Astrocyte (in vitro differentiated cells and primary cell): ENCODE measurements at regions not wholly inside any gene's neighbourhood (a gene's known extent, or its start where the extent isn't known, plus 50 kb on each side); places are given as distances from the start of the nearest gene placed in this dataset.

ENCODE experiments used
- DNase-seq: peaks from one replicate; pipeline ENCODE4 v3.0.0-alpha.2; 2010; ENCODE audit warnings: low read depth
- FAIRE-seq: peaks from 2 replicates; lab custom pipeline; 2011; peaks lifted over from hg19 to GRCh38; lab: Jason Lieb, UNC
- H2AFZ ChIP-seq: 2 replicates; pipeline ENCODE4 v1.6.0; 2012; ENCODE audit warnings: low read depth, low read length, inconsistent platforms
- H3K27ac ChIP-seq: 2 replicates; pipeline ENCODE4 v1.5.1; 2011; ENCODE audit warnings: low read depth, low read length, inconsistent platforms
- H3K27me3 ChIP-seq: 2 replicates; pipeline ENCODE4 v1.6.0; 2011; ENCODE audit warnings: low read length, inconsistent platforms; ENCODE audit not compliant: insufficient read depth
- H3K36me3 ChIP-seq: 2 replicates; pipeline ENCODE4 v1.5.1; 2011; ENCODE audit warnings: low read length, inconsistent platforms; ENCODE audit not compliant: insufficient read depth
- H3K4me1 ChIP-seq: 2 replicates; pipeline ENCODE4 v1.5.1; 2011; ENCODE audit warnings: low read length, inconsistent platforms; ENCODE audit not compliant: insufficient read depth
- H3K4me2 ChIP-seq: 2 replicates; pipeline ENCODE4 v1.6.0; 2012; ENCODE audit warnings: low read length, inconsistent platforms
- H3K4me3 ChIP-seq: 2 replicates; pipeline ENCODE4 v1.5.1; 2011; ENCODE audit warnings: low read depth, mild to moderate bottlenecking, low read length, inconsistent platforms; ENCODE audit not compliant: insufficient read depth
- H3K79me2 ChIP-seq: 2 replicates; pipeline ENCODE4 v1.6.0; 2012; ENCODE audit warnings: mild to moderate bottlenecking, low read length, inconsistent platforms; ENCODE audit not compliant: insufficient read depth
- H3K9ac ChIP-seq: 2 replicates; pipeline ENCODE4 v1.6.0; 2012; ENCODE audit warnings: mild to moderate bottlenecking, low read length, inconsistent platforms
- H3K9me3 ChIP-seq: 2 replicates; pipeline ENCODE4 v1.5.1; 2012; ENCODE audit warnings: low read depth, mild to moderate bottlenecking, low read length, inconsistent platforms; ENCODE audit not compliant: insufficient read depth
- H4K20me1 ChIP-seq: 2 replicates; pipeline ENCODE4 v1.6.0; 2012; ENCODE audit warnings: low read length, inconsistent platforms; ENCODE audit not compliant: insufficient read depth
- H3K27ac Mint-ChIP-seq: one replicate; pipeline ENCODE4 v1.8.0; 2021; ENCODE audit warnings: mild to moderate bottlenecking, mixed read lengths; ENCODE audit not compliant: unreplicated experiment
- H3K27me3 Mint-ChIP-seq: one replicate; pipeline ENCODE4 v1.8.0; 2021; ENCODE audit warnings: low read depth, mixed read lengths; ENCODE audit not compliant: unreplicated experiment
- H3K36me3 Mint-ChIP-seq: one replicate; pipeline ENCODE4 v1.8.0; 2021; ENCODE audit warnings: low read depth, mixed read lengths; ENCODE audit not compliant: unreplicated experiment
- H3K4me1 Mint-ChIP-seq: one replicate; pipeline ENCODE4 v1.8.0; 2021; ENCODE audit warnings: low read depth, mixed read lengths; ENCODE audit not compliant: unreplicated experiment
- H3K4me3 Mint-ChIP-seq: one replicate; pipeline ENCODE4 v1.8.0; 2021; ENCODE audit warnings: mild to moderate bottlenecking, moderate library complexity, mixed read lengths; ENCODE audit not compliant: unreplicated experiment
- H3K9me3 Mint-ChIP-seq: one replicate; pipeline ENCODE4 v1.8.0; 2021; ENCODE audit warnings: mild to moderate bottlenecking, mixed read lengths; ENCODE audit not compliant: unreplicated experiment
- CTCF ChIP-seq: IDR thresholded peaks from 2 replicates; pipeline ENCODE4 v1.5.1; 2011; ENCODE audit warnings: low read depth, mild to moderate bottlenecking, inconsistent platforms, low read length, moderate library complexity; ENCODE audit not compliant: insufficient read depth
- EZH2 ChIP-seq: IDR thresholded peaks from 2 replicates; pipeline ENCODE4 v1.6.1; 2012; ENCODE audit warnings: mild to moderate bottlenecking, low read length, inconsistent platforms; ENCODE audit not compliant: insufficient read depth

GRCh38 chr5:130777794-130778193, 387.3 kb downstream of the HINT1 start:
- DNase-seq (no peak), FAIRE-seq (no peak)
- no peaks in the 10 kb centered on the region for H3K36me3 ChIP-seq
- no peak overlapping the region for H3K4me3 ChIP-seq
- Mint-ChIP-seq H3K9me3 (no peaks in the 10 kb centered on the region), H3K4me1 (peaks cover 2% of the 10 kb centered on the region), H3K27ac (no peak overlapping the region), H3K27me3 (no peaks in the 10 kb centered on the region), H3K4me3 (no peak overlapping the region), H3K36me3 (no peaks in the 10 kb centered on the region)
- H3K27me3 ChIP-seq: no peaks in the 10 kb centered on the region
- H3K9ac ChIP-seq: no peak overlapping the region
- no peaks in the 10 kb centered on the region for H3K9me3 ChIP-seq
- H4K20me1 ChIP-seq: no peaks in the 10 kb centered on the region
- TF ChIP-seq CTCF (no peak), EZH2 (no peak)
- H3K79me2 ChIP-seq: no peaks in the 10 kb centered on the region
- H3K4me2 ChIP-seq: no peak overlapping the region
- H3K27ac ChIP-seq: no peak overlapping the region
- no peaks in the 10 kb centered on the region for H3K4me1 ChIP-seq
- no peak overlapping the region for H2AFZ ChIP-seq

- H3K27ac ChIP-seq: no peak overlapping the region
- no peak overlapping the region for H3K4me3 Mint-ChIP-seq
- no peaks in the 10 kb centered on the region for H3K9me3 ChIP-seq
- H3K4me2 ChIP-seq: no peak overlapping the region
- no peaks in the 10 kb centered on the region for H3K36me3 ChIP-seq
- no peaks in the 10 kb centered on the region for H3K36me3 Mint-ChIP-seq
- H3K27me3 Mint-ChIP-seq: no peaks in the 10 kb centered on the region
- DNase-seq (no peak), FAIRE-seq (no peak)
- no peaks in the 10 kb centered on the region for H3K4me1 ChIP-seq
- no peaks in the 10 kb centered on the region for H3K9me3 Mint-ChIP-seq
- no peak overlapping the region for H2AFZ ChIP-seq
- no peaks in the 10 kb centered on the region for H3K27me3 ChIP-seq
- no peak overlapping the region for H3K27ac Mint-ChIP-seq
- no peak overlapping the region for H3K9ac ChIP-seq
- H3K79me2 ChIP-seq: no peaks in the 10 kb centered on the region
- H3K4me3 ChIP-seq: no peak overlapping the region
- H4K20me1 ChIP-seq: no peaks in the 10 kb centered on the region
- H3K4me1 Mint-ChIP-seq: peaks cover 2% of the 10 kb centered on the region
- no peak for TF ChIP-seq EZH2
- no peak for TF ChIP-seq CTCF
Measured at GRCh38 chr5:130773813-130774212, 391.2 kb downstream of the HINT1 start.

- H3K4me2 ChIP-seq: no peak overlapping the region
- no peaks in the 10 kb centered on the region for H3K36me3 ChIP-seq
- no peaks in the 10 kb centered on the region for H3K36me3 Mint-ChIP-seq
- FAIRE-seq (no peak), DNase-seq (no peak)
- H3K9me3 Mint-ChIP-seq: no peaks in the 10 kb centered on the region
- no peaks in the 10 kb centered on the region for H4K20me1 ChIP-seq
- no peaks in the 10 kb centered on the region for H3K4me1 Mint-ChIP-seq
- no peaks in the 10 kb centered on the region for H3K4me1 ChIP-seq
- no peak overlapping the region for H3K4me3 Mint-ChIP-seq
- H3K27me3 Mint-ChIP-seq: no peaks in the 10 kb centered on the region
- H3K27ac ChIP-seq: no peak overlapping the region
- H3K9ac ChIP-seq: no peak overlapping the region
- H3K9me3 ChIP-seq: no peaks in the 10 kb centered on the region
- no peak overlapping the region for H3K27ac Mint-ChIP-seq
- TF ChIP-seq EZH2: no peak
- TF ChIP-seq CTCF: no peak
- H2AFZ ChIP-seq: no peak overlapping the region
- H3K27me3 ChIP-seq: no peaks in the 10 kb centered on the region
- no peaks in the 10 kb centered on the region for H3K79me2 ChIP-seq
- H3K4me3 ChIP-seq: no peak overlapping the region
Measured at GRCh38 chr5:130762031-130762430, 403.0 kb downstream of the HINT1 start.
